H1 (cell line): ENCODE measurements at regions not wholly inside any gene's neighbourhood (a gene's known extent, or its start where the extent isn't known, plus 50 kb on each side); places are given as distances from the start of the nearest gene placed in this dataset.

Source experiments
- CTCF ChIA-PET: fragments of 300-600 bp; sonication (Branson Sonifier 250); formaldehyde crosslinking; loops from one replicate; lab custom pipeline; 2021; ENCODE audit not compliant: partially characterized antibody; lab: Charles Lee
- POLR2A ChIA-PET: fragments of 300-600 bp; sonication (Branson Sonifier 250); formaldehyde crosslinking; loops from one replicate; lab custom pipeline; 2021; ENCODE audit warnings: inconsistent platforms; ENCODE audit not compliant: partially characterized antibody; lab: Charles Lee
- DNase-seq, 2 experiments: peaks; one replicate each; pipeline versions ENCODE4 v3.0.0 to v3.0.0-alpha.2; 2010 to 2022; ENCODE audit warnings: low spot score in 2 of 2, low read depth in 1 of 2, mixed read lengths in 1 of 2
- FAIRE-seq: peaks from 2 replicates; lab custom pipeline; 2011; peaks lifted over from hg19 to GRCh38; lab: Jason Lieb, UNC
- H2AFZ ChIP-seq: 2 replicates; pipeline ENCODE4 v1.8.1; 2012; ENCODE audit warnings: low read length, inconsistent platforms
- H2AK5ac ChIP-seq: 2 replicates; pipeline ENCODE4 v1.6.1; 2013; ENCODE audit warnings: low read depth, low read length
- H2BK120ac ChIP-seq: replicated peaks from 2 replicates; pipeline ENCODE3; 2013; ENCODE audit warnings: low read depth, low read length, inconsistent platforms
- H2BK12ac ChIP-seq: 2 replicates; pipeline ENCODE4 v1.6.1; 2013; ENCODE audit warnings: low read depth, low read length
- H2BK15ac ChIP-seq: 2 replicates; pipeline ENCODE4 v1.6.1; 2013; ENCODE audit warnings: low read length
- H2BK20ac ChIP-seq: 2 replicates; pipeline ENCODE4 v1.6.1; 2013; ENCODE audit warnings: low read length
- H2BK5ac ChIP-seq: 2 replicates; pipeline ENCODE4 v1.6.1; 2013; ENCODE audit warnings: low read depth, low read length
- H3K14ac ChIP-seq: 2 replicates; pipeline ENCODE4 v1.6.1; 2013; ENCODE audit warnings: inconsistent platforms; ENCODE audit not compliant: insufficient read length
- H3K18ac ChIP-seq: 2 replicates; pipeline ENCODE4 v1.6.1; 2013; ENCODE audit warnings: low read length; ENCODE audit errors: extremely low read depth
- H3K23ac ChIP-seq: 2 replicates; pipeline ENCODE4 v1.6.1; 2013; ENCODE audit warnings: inconsistent platforms; ENCODE audit not compliant: insufficient read length
- H3K23me2 ChIP-seq: 2 replicates; pipeline ENCODE4 v1.6.1; 2013; ENCODE audit warnings: low read depth, low read length
- H3K27ac ChIP-seq: 2 replicates; pipeline ENCODE4 v1.6.1; 2011; ENCODE audit warnings: low read depth, low read length, inconsistent platforms
- H3K27me3 ChIP-seq, 4 experiments: replicated peaks in 1 of 4; 1 replicate in 1 of 4; 2 replicates in 3 of 4; pipeline versions ENCODE4 v1.6.1 to v1.8.1; 2011 to 2013; ENCODE audit warnings: low read length in 3 of 4, mild to moderate bottlenecking in 3 of 4, inconsistent platforms in 2 of 4, mixed read lengths in 2 of 4, moderate library complexity in 1 of 4; ENCODE audit not compliant: control insufficient read depth in 3 of 4, insufficient read depth in 3 of 4; ENCODE audit errors: extremely low read depth in 1 of 4
- H3K36me3 ChIP-seq, 4 experiments: 2 replicates each; pipeline versions ENCODE4 v1.6.1 to v1.8.1; 2011 to 2013; ENCODE audit warnings: mild to moderate bottlenecking in 4 of 4, low read length in 3 of 4, moderate library complexity in 2 of 4, control low read depth in 1 of 4, inconsistent platforms in 1 of 4; ENCODE audit not compliant: insufficient read depth in 4 of 4, control insufficient read depth in 2 of 4
- H3K4ac ChIP-seq: replicated peaks from 2 replicates; pipeline ENCODE3; 2013; ENCODE audit warnings: low read length, low read depth, mixed read lengths, inconsistent platforms; ENCODE audit not compliant: insufficient read length
- H3K4me1 ChIP-seq, 4 experiments: replicated peaks in 1 of 4; 1 replicate in 1 of 4; 2 replicates in 3 of 4; pipeline versions ENCODE4 v1.6.1 to v1.8.1; 2011 to 2013; ENCODE audit warnings: low read length in 3 of 4, inconsistent platforms in 2 of 4, mixed read lengths in 1 of 4; ENCODE audit not compliant: insufficient read depth in 4 of 4, control insufficient read depth in 3 of 4
- H3K4me2 ChIP-seq, 2 experiments: 2 replicates each; pipeline versions ENCODE4 v1.6.1 to v1.8.1; 2011 to 2013; ENCODE audit warnings: low read depth in 2 of 2, low read length in 2 of 2, control low read depth in 1 of 2, inconsistent platforms in 1 of 2, mild to moderate bottlenecking in 1 of 2; ENCODE audit not compliant: insufficient read depth in 1 of 2
- H3K4me3 ChIP-seq, 4 experiments: fragments of 200-600, 300-600 bp in 1 of 4; sonication (generic), shearing (Covaris generic), sonication (Bioruptor Twin) in 1 of 4; 2 replicates each; pipeline versions ENCODE4 v1.5.1 to v1.8.1; 2011 to 2016; ENCODE audit warnings: low read length in 4 of 4, low read depth in 3 of 4, control low read depth in 2 of 4, inconsistent platforms in 2 of 4, mild to moderate bottlenecking in 2 of 4, mixed read lengths in 1 of 4, moderate library complexity in 1 of 4; ENCODE audit not compliant: insufficient read depth in 2 of 4; ENCODE audit errors: extremely low read depth in 1 of 4
- H3K56ac ChIP-seq: replicated peaks from 2 replicates; pipeline ENCODE3; 2013; ENCODE audit warnings: low read depth, mild to moderate bottlenecking, mixed read lengths, low read length, inconsistent platforms; ENCODE audit not compliant: insufficient read length
- H3K79me1 ChIP-seq: 2 replicates; pipeline ENCODE4 v1.6.1; 2013; ENCODE audit warnings: low read depth, low read length, control low read depth
- H3K79me2 ChIP-seq, 2 experiments: 2 replicates each; pipeline versions ENCODE4 v1.6.1 to v1.8.1; 2012 to 2013; ENCODE audit warnings: low read length in 2 of 2, mild to moderate bottlenecking in 2 of 2, inconsistent platforms in 1 of 2; ENCODE audit not compliant: insufficient read depth in 2 of 2, control insufficient read depth in 1 of 2
- H3K9ac ChIP-seq, 4 experiments: replicated peaks in 1 of 4; 1 replicate in 1 of 4; 2 replicates in 3 of 4; pipeline versions ENCODE4 v1.6.1 to v1.8.1; 2011 to 2013; ENCODE audit warnings: low read depth in 3 of 4, low read length in 3 of 4, control low read depth in 2 of 4, mild to moderate bottlenecking in 2 of 4, moderate library complexity in 2 of 4, inconsistent platforms in 1 of 4; ENCODE audit errors: extremely low read depth in 1 of 4
- H3K9me3 ChIP-seq, 2 experiments: 2 replicates each; pipeline versions ENCODE4 v1.6.1 to v1.8.1; 2012 to 2013; ENCODE audit warnings: mild to moderate bottlenecking in 2 of 2, moderate library complexity in 2 of 2, control low read depth in 1 of 2, inconsistent platforms in 1 of 2, low read depth in 1 of 2, low read length in 1 of 2, mixed read lengths in 1 of 2; ENCODE audit not compliant: insufficient read depth in 2 of 2
- H4K20me1 ChIP-seq, 2 experiments: replicated peaks in 1 of 2; 2 replicates each; pipeline versions ENCODE3 to v1.8.1; 2011 to 2013; ENCODE audit warnings: inconsistent platforms in 2 of 2, low read length in 2 of 2, mild to moderate bottlenecking in 1 of 2; ENCODE audit not compliant: insufficient read depth in 2 of 2, control insufficient read depth in 1 of 2
- H4K5ac ChIP-seq: 2 replicates; pipeline ENCODE4 v1.6.1; 2013; ENCODE audit warnings: low read length, low read depth, mixed read lengths, inconsistent platforms; ENCODE audit not compliant: insufficient read length
- H4K8ac ChIP-seq: 2 replicates; pipeline ENCODE4 v1.8.0; 2013; ENCODE audit warnings: mild to moderate bottlenecking, moderate library complexity, low read length, inconsistent platforms; ENCODE audit not compliant: insufficient read depth; ENCODE audit errors: extremely low read depth
- H4K91ac ChIP-seq: replicated peaks from 2 replicates; pipeline ENCODE3; 2013; ENCODE audit warnings: low read length, mixed read lengths, inconsistent platforms; ENCODE audit not compliant: insufficient read length
- ASH2L ChIP-seq: fragments of 200-600, 300-600 bp; sonication (generic); IDR thresholded peaks from one replicate; pipeline ENCODE4 v1.7.1; 2017; ENCODE audit warnings: low read length
- CBX8 ChIP-seq: fragments of 300-800, 300-1000 bp; sonication (generic); IDR thresholded peaks from 2 replicates; pipeline ENCODE4 v1.7.1; 2016; ENCODE audit warnings: low read depth, low read length, borderline replicate concordance
- CHD1 ChIP-seq: IDR thresholded peaks from 2 replicates; pipeline ENCODE4 v1.6.1; 2012; ENCODE audit warnings: low read depth, low read length, improper control_type of control experiment
- CTBP2 ChIP-seq: IDR thresholded peaks from 2 replicates; pipeline ENCODE4 v1.7.0; 2011; ENCODE audit warnings: borderline replicate concordance, mild to moderate bottlenecking, moderate library complexity, mixed read lengths, low read length; ENCODE audit not compliant: insufficient read depth, insufficient read length
- EP300 ChIP-seq, 2 experiments: IDR thresholded peaks; 1 replicate in 1 of 2; 2 replicates in 1 of 2; pipeline ENCODE4 v1.6.1; 2011 to 2012; ENCODE audit warnings: low read depth in 2 of 2, low read length in 2 of 2, mild to moderate bottlenecking in 2 of 2, borderline replicate concordance in 1 of 2, inconsistent platforms in 1 of 2, moderate library complexity in 1 of 2
- EZH2 ChIP-seq: fragments of 200-600 bp; sonication (generic); IDR thresholded peaks from 2 replicates; pipeline ENCODE4 v1.7.1; 2012; ENCODE audit warnings: low read depth, mild to moderate bottlenecking, moderate library complexity, low read length, inconsistent platforms; ENCODE audit not compliant: severe bottlenecking
- KDM4A ChIP-seq: IDR thresholded peaks from one replicate; pipeline ENCODE4 v1.7.1; 2012; ENCODE audit warnings: low read depth, mild to moderate bottlenecking, moderate library complexity, low read length, inconsistent platforms; ENCODE audit not compliant: severe bottlenecking
- KDM5A ChIP-seq: fragments of 200-600 bp; IDR thresholded peaks from 2 replicates; pipeline ENCODE4 v1.7.1; 2012; ENCODE audit warnings: mild to moderate bottlenecking, low read length, inconsistent platforms, mixed read lengths
- MAFK ChIP-seq: IDR thresholded peaks from 2 replicates; pipeline ENCODE4 v1.6.1; 2012; ENCODE audit warnings: low read depth, mild to moderate bottlenecking, improper control_type of control experiment, low read length
- POLR2A ChIP-seq, 2 experiments: IDR thresholded peaks; 1 replicate in 1 of 2; 2 replicates in 1 of 2; pipeline ENCODE4 v1.6.1; 2011; ENCODE audit warnings: low read depth in 2 of 2, low read length in 2 of 2, mild to moderate bottlenecking in 2 of 2; ENCODE audit errors: control extremely low read depth in 1 of 2
- RNF2 ChIP-seq: fragments of 200-900, 300-1000 bp; sonication (generic); IDR thresholded peaks from 2 replicates; pipeline ENCODE4 v1.7.1; 2016; ENCODE audit warnings: borderline replicate concordance, low read depth, mild to moderate bottlenecking, antibody characterized with exemption, low read length; ENCODE audit not compliant: poor library complexity, severe bottlenecking; ENCODE audit errors: missing control alignments
- RXRA ChIP-seq: IDR thresholded peaks from 2 replicates; pipeline ENCODE4 v1.6.1; 2011; ENCODE audit warnings: low read depth, mild to moderate bottlenecking, low read length, moderate library complexity; ENCODE audit not compliant: insufficient read depth
- SP1 ChIP-seq: IDR thresholded peaks from 2 replicates; pipeline ENCODE4 v1.6.1; 2011; ENCODE audit warnings: low read depth, low read length
- YY1 ChIP-seq: IDR thresholded peaks from 2 replicates; pipeline ENCODE4 v1.6.1; 2011; ENCODE audit warnings: low read depth, mild to moderate bottlenecking, low read length
- TF ChIP-seq, protein P1 (sequence below): IDR thresholded peaks from 2 replicates; pipeline ENCODE4 v1.6.1; 2012; ENCODE audit warnings: inconsistent platforms

DNA sequence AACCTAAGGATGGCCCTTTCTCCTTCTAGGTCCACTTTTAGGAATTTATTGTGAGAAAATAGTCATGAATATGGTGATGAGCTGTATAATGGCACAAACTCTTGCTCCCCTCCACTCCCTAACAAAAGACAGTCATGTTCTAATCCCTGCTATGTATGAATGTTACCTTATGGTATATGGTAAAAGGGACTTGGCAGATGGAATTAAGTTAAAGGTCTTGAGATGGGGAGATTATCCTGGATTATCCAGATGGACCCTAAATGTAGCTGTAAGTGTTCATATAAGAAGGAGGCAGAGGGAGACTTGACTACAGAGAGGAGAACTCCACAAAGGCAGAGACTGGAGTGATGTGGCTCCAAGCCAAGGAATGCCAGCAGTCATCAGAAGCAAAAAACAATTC is 296.1 kb downstream of the SOX9 start:
- Histone ChIP-seq H4K8ac (no peak overlapping the region), H3K79me2 (no peaks in the 10 kb centered on the region), H3K27ac (no peak overlapping the region), H3K4me3 (no peak overlapping the region), H2BK120ac (no peak overlapping the region), H2BK5ac (no peak overlapping the region), H2BK15ac (no peak overlapping the region), H3K36me3 (no peaks in the 10 kb centered on the region), H3K4ac (no peak overlapping the region), H3K9me3 (peaks cover 2 to 5% of the 10 kb centered on the region in 2 experiments; a peak in 2 of 4 replicates), H4K5ac (no peak overlapping the region), H3K18ac (no peak overlapping the region), H3K27me3 (no peaks in the 10 kb centered on the region; a peak in 1 of 7 replicates), H2BK12ac (no peak overlapping the region), H3K56ac (no peak overlapping the region), H3K14ac (no peak overlapping the region), H3K9ac (no peak overlapping the region), H2AFZ (no peak overlapping the region), H4K91ac (no peak overlapping the region), H2AK5ac (no peak overlapping the region), H3K4me1 (peaks cover 0 to 6% (median 0%) of the 10 kb centered on the region in 4 experiments; a peak in 2 of 7 replicates), H3K79me1 (no peaks in the 10 kb centered on the region), H3K23me2 (no peaks in the 10 kb centered on the region), H3K4me2 (no peak overlapping the region), H3K23ac (no peak overlapping the region), H2BK20ac (no peak overlapping the region), H4K20me1 (no peaks in the 10 kb centered on the region)
- DNase-seq (no peak), FAIRE-seq (no peak)
- ChIA-PET CTCF (interaction anchor here (1.0 to 1.3 kb wide), 3 partner anchors 9 to 18 kb away, joined by 3 to 4 read pairs (median 4); no protein-coding TSS in a partner anchor), POLR2A (no interaction called here)
- no peak for TF ChIP-seq CTBP2
- TF ChIP-seq POLR2A (IDR thresholded peaks at IDR 0.05; ENCODE audit: control extremely low read depth in 1 of 2, low read depth in 2 of 2, low read length in 2 of 2), result no peak
- TF ChIP-seq RXRA, result no peak
- TF ChIP-seq, protein P1, sequence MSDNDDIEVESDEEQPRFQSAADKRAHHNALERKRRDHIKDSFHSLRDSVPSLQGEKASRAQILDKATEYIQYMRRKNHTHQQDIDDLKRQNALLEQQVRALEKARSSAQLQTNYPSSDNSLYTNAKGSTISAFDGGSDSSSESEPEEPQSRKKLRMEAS, result no peak
- no peak for TF ChIP-seq CHD1
- TF ChIP-seq CBX8, result no peak
- TF ChIP-seq ASH2L, result no peak
- TF ChIP-seq YY1, result no peak
- TF ChIP-seq SP1, result no peak
- TF ChIP-seq EP300 (IDR thresholded peaks at IDR 0.05; ENCODE audit: borderline replicate concordance in 1 of 2, low read depth in 2 of 2, low read length in 2 of 2), result no peak
- no peak for TF ChIP-seq KDM5A
- TF ChIP-seq EZH2, result no peak
- no peak for TF ChIP-seq RNF2
- TF ChIP-seq MAFK, result no peak
- TF ChIP-seq KDM4A, result no peak
